ENCODE measurements at regions not wholly inside any gene's neighbourhood (a gene's known extent, or its start where the extent isn't known, plus 50 kb on each side); places are given as distances from the start of the nearest gene placed in this dataset.
A peak's percentile ranks its signal among the peaks of the same experiment; 100 is the strongest.

GRCh38 chr14:75370416-75371205 lies 57.2 kb upstream of the JDP2 start:
- Mint-ChIP-seq H3K27ac (peak overlapping the region; percentile 82 to 98 (median 92)), H3K27me3 (ENCODE audit: low read depth) (peaks cover 3% of the 10 kb centered on the region), H3K9me3 (peaks cover 7% of the 10 kb centered on the region), H3K4me3 (peak overlapping the region in 1 of 3 experiments; percentile 47), H3K36me3 (ENCODE audit: low read depth) (no peaks in the 10 kb centered on the region), H3K4me1 (peaks cover 47% of the 10 kb centered on the region)
- TF ChIP-seq CTCF (IDR thresholded peaks at IDR 0.05; ENCODE audit: unreplicated experiment in 3 of 3), result no peak

GRCh38 chr14:75371297-75371696 lies 56.5 kb upstream of the JDP2 start:
- H3K9me3 Mint-ChIP-seq, result peaks cover 7% of the 10 kb centered on the region
- TF ChIP-seq CTCF (IDR thresholded peaks at IDR 0.05; ENCODE audit: unreplicated experiment in 3 of 3), result no peak
- H3K4me1 Mint-ChIP-seq, result peaks cover 47% of the 10 kb centered on the region
- H3K27me3 Mint-ChIP-seq (ENCODE audit: low read depth), result peaks cover 3% of the 10 kb centered on the region
- H3K27ac Mint-ChIP-seq, result peak overlapping the region; percentile 82 to 98 (median 92)
- H3K4me3 Mint-ChIP-seq, result peak overlapping the region in 1 of 3 experiments; percentile 2
- no peaks in the 10 kb centered on the region for H3K36me3 Mint-ChIP-seq (ENCODE audit: low read depth)

- no peaks in the 10 kb centered on the region for H3K36me3 Mint-ChIP-seq (ENCODE audit: low read depth)
- peak overlapping the region; percentile 18 to 34 (median 29) for H3K27ac Mint-ChIP-seq
- peaks cover 1% of the 10 kb centered on the region for H3K27me3 Mint-ChIP-seq (ENCODE audit: low read depth)
- H3K4me3 Mint-ChIP-seq, result no peak overlapping the region
- no peak for TF ChIP-seq CTCF (IDR thresholded peaks at IDR 0.05; ENCODE audit: unreplicated experiment in 3 of 3)
- H3K4me1 Mint-ChIP-seq, result peaks cover 44% of the 10 kb centered on the region
- peaks cover 7% of the 10 kb centered on the region for H3K9me3 Mint-ChIP-seq
Observed at GRCh38 chr14:75372260-75372659, 55.6 kb upstream of the JDP2 start.

- Mint-ChIP-seq H3K4me1 (peaks cover 38% of the 10 kb centered on the region), H3K36me3 (ENCODE audit: low read depth) (no peaks in the 10 kb centered on the region), H3K27ac (peak overlapping the region in 2 of 3 experiments; percentile 17 to 34), H3K4me3 (no peak overlapping the region), H3K9me3 (peaks cover 7% of the 10 kb centered on the region), H3K27me3 (ENCODE audit: low read depth) (no peaks in the 10 kb centered on the region)
- no peak for TF ChIP-seq CTCF (IDR thresholded peaks at IDR 0.05; ENCODE audit: unreplicated experiment in 3 of 3)
Observed at GRCh38 chr14:75373133-75373532, 54.7 kb upstream of the JDP2 start.

- Mint-ChIP-seq H3K27ac (no peak overlapping the region), H3K4me3 (no peak overlapping the region), H3K9me3 (peaks cover 7% of the 10 kb centered on the region), H3K36me3 (ENCODE audit: low read depth) (no peaks in the 10 kb centered on the region), H3K27me3 (ENCODE audit: low read depth) (no peaks in the 10 kb centered on the region), H3K4me1 (peaks cover 34% of the 10 kb centered on the region)
- TF ChIP-seq CTCF (IDR thresholded peaks at IDR 0.05; ENCODE audit: unreplicated experiment in 3 of 3), result no peak
Observed at GRCh38 chr14:75373616-75374015, 54.2 kb upstream of the JDP2 start.

GRCh38 chr14:75374911-75375310 lies 52.9 kb upstream of the JDP2 start:
- H3K36me3 Mint-ChIP-seq (ENCODE audit: low read depth), result no peaks in the 10 kb centered on the region
- H3K4me1 Mint-ChIP-seq, result peaks cover 30% of the 10 kb centered on the region

More at GRCh38 chr14:75374911-75375310, 52.9 kb upstream of the JDP2 start:
- no peak overlapping the region for H3K27ac Mint-ChIP-seq
- H3K27me3 Mint-ChIP-seq (ENCODE audit: low read depth), result no peaks in the 10 kb centered on the region
- peaks cover 4% of the 10 kb centered on the region for H3K9me3 Mint-ChIP-seq
- no peak for TF ChIP-seq CTCF (IDR thresholded peaks at IDR 0.05; ENCODE audit: unreplicated experiment in 3 of 3)
- no peak overlapping the region for H3K4me3 Mint-ChIP-seq

All from nephron (organoid).